Right cardiac atrium (tissue), 5 donors: ENCODE measurements at regions not wholly inside any gene's neighbourhood (a gene's known extent, or its start where the extent isn't known, plus 50 kb on each side); places are given as distances from the start of the nearest gene placed in this dataset.

ENCODE experiments used
- ATAC-seq, 2 donors: fragments of 200-7000 bp; cut with Tn5 transposase; one replicate each; pipeline versions ENCODE4 v1.8.0 to v1.9.1; 2020; ENCODE audit warnings: moderate library complexity in 2 of 2, mild to moderate bottlenecking in 1 of 2
- DNase-seq, 3 donors: peaks; one replicate each; pipeline ENCODE4 v3.0.0-alpha.2; 2020
- H3K27ac ChIP-seq: one replicate; pipeline ENCODE4 v1.5.1; 2013; ENCODE audit warnings: mild to moderate bottlenecking, low read length, control low read depth, moderate library complexity
- H3K27me3 ChIP-seq: one replicate; pipeline ENCODE4 v1.6.1; 2013; ENCODE audit not compliant: control insufficient read depth, insufficient read depth
- H3K4me1 ChIP-seq: one replicate; pipeline ENCODE4 v1.6.1; 2013; ENCODE audit warnings: low read length; ENCODE audit not compliant: control insufficient read depth, insufficient read depth
- H3K4me3 ChIP-seq: one replicate; pipeline ENCODE4 v1.5.1; 2013; ENCODE audit warnings: low read length, control low read depth
- H3K9me3 ChIP-seq: one replicate; pipeline ENCODE4 v1.6.1; 2013; ENCODE audit warnings: low read length; ENCODE audit not compliant: control insufficient read depth
- WGBS: extraction: QIAGEN DNeasy Blood & Tissue Kit; methylation state at CpG from one replicate; pipeline ENCODE4 v1.1.7; 2013; 5-methylcytosine and 5-hydroxymethylcytosine counted together
- intact Hi-C, 4 donors: fragments of 100-400 bp; cut with DNase I; formaldehyde crosslinking; loops; one replicate each; pipeline versions ENCODE4 v1.11.0 to v1.14.0; 2022 to 2023
- donor health status: healthy with polysubstance abuse.
- donor health status: DM: no; HTN: yes; CAD: no.
- donor health status: DM: no; HTN: no; CAD: no.
- donor health status: DM: no; HTN: yes; CAD: no; lungs with severe emphysema.
- donor health status: DM: yes; HTN: yes; CAD: no.

- Histone ChIP-seq H3K27me3 (no peaks in the 10 kb centered on the region), H3K4me3 (no peak overlapping the region), H3K9me3 (no peaks in the 10 kb centered on the region), H3K27ac (no peak overlapping the region), H3K4me1 (no peaks in the 10 kb centered on the region)
- ATAC-seq: no peak
- no peak for DNase-seq
- intact Hi-C loops: no loop called here
- WGBS: 58% methylated on average over 6 of the region's 6 CpGs
Observed at GRCh38 chr3:181567311-181568075, 144.2 kb upstream of the SOX2 start.

DNA sequence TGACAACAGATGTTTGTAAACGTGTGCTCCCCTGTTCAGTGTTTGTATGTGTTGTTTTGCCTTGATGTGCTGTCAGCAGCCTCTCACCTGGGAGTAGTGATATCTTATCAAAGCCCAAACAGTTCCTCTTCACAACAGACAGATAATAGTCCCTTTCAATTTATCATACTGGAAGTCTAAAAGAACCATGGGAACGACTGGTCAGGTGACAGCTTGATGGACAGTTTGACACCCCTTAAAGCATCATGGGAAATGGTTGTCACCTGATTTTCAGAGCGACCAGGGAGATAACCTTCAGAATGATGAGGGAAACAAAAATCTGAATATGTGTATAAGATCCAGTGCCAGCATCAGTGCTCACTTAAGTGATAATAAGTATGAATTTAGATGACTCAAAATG is 146.3 kb upstream of the SOX2 start:
- Histone ChIP-seq H3K9me3 (no peaks in the 10 kb centered on the region), H3K4me3 (no peak overlapping the region), H3K27ac (no peak overlapping the region), H3K4me1 (no peaks in the 10 kb centered on the region), H3K27me3 (peaks cover 3% of the 10 kb centered on the region)
- 12% methylated on average over 3 of the region's 3 CpGs for WGBS
- DNase-seq (no peak), ATAC-seq (no peak)
- intact Hi-C loops: no loop called here

GRCh38 chr3:181564222-181564621 is 147.5 kb upstream of the SOX2 start:
- no peaks in the 10 kb centered on the region for H3K9me3 ChIP-seq
- H3K4me3 ChIP-seq: no peak overlapping the region
- peaks cover 3% of the 10 kb centered on the region for H3K27me3 ChIP-seq
- DNase-seq: no peak
- ATAC-seq: no peak
- 54% methylated on average over 1 of the region's 1 CpG for WGBS
- H3K27ac ChIP-seq: no peak overlapping the region
- H3K4me1 ChIP-seq: no peaks in the 10 kb centered on the region
- intact Hi-C loops: no loop called here

GRCh38 chr3:181561139-181562031 is 150.3 kb upstream of the SOX2 start:
- Histone ChIP-seq H3K27ac (no peak overlapping the region), H3K27me3 (peaks cover 3% of the 10 kb centered on the region), H3K4me1 (no peaks in the 10 kb centered on the region), H3K4me3 (no peak overlapping the region), H3K9me3 (no peaks in the 10 kb centered on the region)
- ATAC-seq: no peak
- no peak for DNase-seq
- intact Hi-C loops: no loop called here
- WGBS: 63% methylated on average over 12 of the region's 12 CpGs

DNA sequence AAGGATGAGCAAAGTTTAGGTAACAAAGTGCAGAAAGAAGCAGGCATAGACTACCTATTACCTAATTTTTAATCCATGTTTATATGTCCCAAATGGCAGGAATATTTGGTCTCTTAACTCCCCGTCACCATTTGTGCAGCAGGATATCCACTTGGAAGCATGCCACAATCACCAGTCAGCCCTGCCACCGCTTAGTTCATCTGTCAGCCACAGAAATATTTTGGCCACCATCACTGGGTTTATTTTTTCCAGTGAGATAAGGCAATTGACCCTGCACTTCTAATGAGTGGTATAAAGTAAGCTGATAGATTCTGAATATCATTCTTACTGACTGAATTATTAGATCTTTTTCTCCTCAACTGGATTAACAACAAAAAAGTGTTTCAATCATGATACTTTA is 152.9 kb upstream of the SOX2 start:
- DNase-seq: peak in 2 of 3 donors; percentile 17 to 27
- Histone ChIP-seq H3K4me3 (no peak overlapping the region), H3K4me1 (no peaks in the 10 kb centered on the region), H3K9me3 (no peaks in the 10 kb centered on the region), H3K27me3 (peaks cover 3% of the 10 kb centered on the region), H3K27ac (no peak overlapping the region)
- intact Hi-C loops: no loop called here
- ATAC-seq: no peak
- 19% methylated on average over 2 of the region's 2 CpGs for WGBS

GRCh38 chr3:181555681-181556080 is 156.0 kb upstream of the SOX2 start:
- H3K4me3 ChIP-seq: no peak overlapping the region
- H3K4me1 ChIP-seq: no peaks in the 10 kb centered on the region
- DNase-seq (peak in 1 of 3 donors; percentile 20), ATAC-seq (no peak)
- 60% methylated on average over 3 of the region's 3 CpGs for WGBS
- no peaks in the 10 kb centered on the region for H3K9me3 ChIP-seq
- H3K27ac ChIP-seq: no peak overlapping the region
- H3K27me3 ChIP-seq: no peaks in the 10 kb centered on the region
- intact Hi-C loops: no loop called here

DNA sequence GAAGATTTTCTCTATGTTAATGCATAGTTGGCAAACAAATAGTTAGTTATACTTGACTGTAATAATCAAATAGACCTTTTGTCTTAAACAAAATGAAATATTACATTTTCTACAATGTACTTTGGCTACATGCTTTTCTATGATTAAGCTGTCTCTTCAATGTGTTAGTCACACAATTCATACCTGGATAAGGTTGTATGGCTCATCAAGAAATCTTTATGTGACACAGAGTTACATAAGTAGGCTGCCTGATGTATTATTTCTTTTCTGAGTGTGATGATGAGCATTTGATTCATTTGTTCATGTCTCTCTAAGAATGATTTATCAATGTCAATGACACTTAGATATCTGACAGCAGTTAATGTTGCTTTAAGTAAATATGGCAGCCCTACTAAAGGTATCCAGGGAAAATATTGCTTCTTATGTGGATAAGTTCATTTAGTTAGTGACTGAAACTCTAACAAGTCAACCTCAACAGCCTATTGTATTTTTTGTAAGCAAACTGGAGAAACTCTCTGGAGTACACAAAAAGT is 157.4 kb upstream of the SOX2 start:
- intact Hi-C loops: no loop called here
- H3K4me3 ChIP-seq: no peak overlapping the region
- H3K4me1 ChIP-seq: no peaks in the 10 kb centered on the region
- ATAC-seq: no peak
- H3K27me3 ChIP-seq: no peaks in the 10 kb centered on the region
- H3K27ac ChIP-seq: no peak overlapping the region
- DNase-seq: no peak
- no peaks in the 10 kb centered on the region for H3K9me3 ChIP-seq

- ATAC-seq (no peak), DNase-seq (no peak)
- Histone ChIP-seq H3K9me3 (no peaks in the 10 kb centered on the region), H3K4me1 (no peaks in the 10 kb centered on the region), H3K27ac (no peak overlapping the region), H3K4me3 (no peak overlapping the region), H3K27me3 (no peaks in the 10 kb centered on the region)
- 45% methylated on average over 3 of the region's 3 CpGs for WGBS
- intact Hi-C loops: no loop called here
Observed at GRCh38 chr3:181549266-181549665, 162.5 kb upstream of the SOX2 start.

- no peak for ATAC-seq
- intact Hi-C loops: no loop called here
- no peak overlapping the region for H3K4me3 ChIP-seq
- H3K27me3 ChIP-seq: no peaks in the 10 kb centered on the region
- no peaks in the 10 kb centered on the region for H3K9me3 ChIP-seq
- no peaks in the 10 kb centered on the region for H3K4me1 ChIP-seq
- no peak for DNase-seq
- H3K27ac ChIP-seq: no peak overlapping the region
- 82% methylated on average over 2 of the region's 2 CpGs for WGBS
Observed at GRCh38 chr3:181541414-181541813, 170.3 kb upstream of the SOX2 start.

GRCh38 chr3:181534781-181535221 is 176.9 kb upstream of the SOX2 start:
- Histone ChIP-seq H3K27me3 (peaks cover 2% of the 10 kb centered on the region), H3K27ac (no peak overlapping the region), H3K9me3 (no peaks in the 10 kb centered on the region), H3K4me3 (no peak overlapping the region), H3K4me1 (no peaks in the 10 kb centered on the region)
- 17% methylated on average over 3 of the region's 3 CpGs for WGBS
- intact Hi-C loops: no loop called here
- no peak for ATAC-seq
- no peak for DNase-seq

- Histone ChIP-seq H3K4me3 (no peak overlapping the region), H3K9me3 (no peaks in the 10 kb centered on the region), H3K27me3 (peaks cover 2% of the 10 kb centered on the region), H3K4me1 (no peaks in the 10 kb centered on the region), H3K27ac (no peak overlapping the region)
- no peak for DNase-seq
- intact Hi-C loops: no loop called here
- WGBS: 65% methylated on average over 4 of the region's 4 CpGs
- no peak for ATAC-seq
Observed at GRCh38 chr3:181533811-181534210, 177.9 kb upstream of the SOX2 start.
